Erythroblast (primary cell): ENCODE measurements at regions not wholly inside any gene's neighbourhood (a gene's known extent, or its start where the extent isn't known, plus 50 kb on each side); places are given as distances from the start of the nearest gene placed in this dataset.

Source experiments
- GATA1 ChIP-seq: IDR thresholded peaks from 2 replicates; pipeline ENCODE4 v1.6.1; 2011; ENCODE audit warnings: low read depth, mild to moderate bottlenecking, control low read depth, low read length, moderate library complexity
- POLR2A ChIP-seq: IDR thresholded peaks from 2 replicates; pipeline ENCODE4 v1.6.1; 2011; ENCODE audit warnings: mild to moderate bottlenecking, low read length

GRCh38 chr10:121041906-121042305 is 190.7 kb downstream of the WDR11 start:
- TF ChIP-seq POLR2A (no peak), GATA1 (no peak)
